ENCODE measurements at regions not wholly inside any gene's neighbourhood (a gene's known extent, or its start where the extent isn't known, plus 50 kb on each side); places are given as distances from the start of the nearest gene placed in this dataset.

DNA sequence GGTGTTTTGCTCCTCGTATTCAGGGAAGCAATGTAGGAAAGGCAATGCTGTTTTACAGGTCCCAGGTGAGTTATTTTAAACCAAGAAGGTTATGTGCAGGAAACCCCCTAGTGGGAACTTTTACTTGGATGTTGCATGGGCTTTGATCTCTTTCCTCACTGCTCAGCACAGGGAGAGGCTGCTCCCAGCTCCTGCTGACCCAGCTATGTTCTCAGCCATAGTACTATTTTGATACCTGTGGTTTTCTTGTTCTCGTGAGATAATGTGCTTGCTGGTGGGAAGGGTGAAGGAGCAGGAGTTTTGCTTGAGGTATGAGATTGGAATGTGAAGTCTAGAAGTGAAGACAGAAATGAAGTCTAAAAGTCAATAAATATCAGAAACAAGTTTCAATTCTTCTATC lies 265.6 kb upstream of the FBXL7 start:
- TF ChIP-seq, protein P1, sequence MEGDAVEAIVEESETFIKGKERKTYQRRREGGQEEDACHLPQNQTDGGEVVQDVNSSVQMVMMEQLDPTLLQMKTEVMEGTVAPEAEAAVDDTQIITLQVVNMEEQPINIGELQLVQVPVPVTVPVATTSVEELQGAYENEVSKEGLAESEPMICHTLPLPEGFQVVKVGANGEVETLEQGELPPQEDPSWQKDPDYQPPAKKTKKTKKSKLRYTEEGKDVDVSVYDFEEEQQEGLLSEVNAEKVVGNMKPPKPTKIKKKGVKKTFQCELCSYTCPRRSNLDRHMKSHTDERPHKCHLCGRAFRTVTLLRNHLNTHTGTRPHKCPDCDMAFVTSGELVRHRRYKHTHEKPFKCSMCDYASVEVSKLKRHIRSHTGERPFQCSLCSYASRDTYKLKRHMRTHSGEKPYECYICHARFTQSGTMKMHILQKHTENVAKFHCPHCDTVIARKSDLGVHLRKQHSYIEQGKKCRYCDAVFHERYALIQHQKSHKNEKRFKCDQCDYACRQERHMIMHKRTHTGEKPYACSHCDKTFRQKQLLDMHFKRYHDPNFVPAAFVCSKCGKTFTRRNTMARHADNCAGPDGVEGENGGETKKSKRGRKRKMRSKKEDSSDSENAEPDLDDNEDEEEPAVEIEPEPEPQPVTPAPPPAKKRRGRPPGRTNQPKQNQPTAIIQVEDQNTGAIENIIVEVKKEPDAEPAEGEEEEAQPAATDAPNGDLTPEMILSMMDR (IDR thresholded peaks at IDR 0.05): no peak
- TF ChIP-seq POLR2AphosphoS5 (IDR thresholded peaks at IDR 0.05) (no peak), EP300 (IDR thresholded peaks at IDR 0.05) (no peak)
